ENCODE measurements at regions not wholly inside any gene's neighbourhood (a gene's known extent, or its start where the extent isn't known, plus 50 kb on each side); places are given as distances from the start of the nearest gene placed in this dataset.

DNA sequence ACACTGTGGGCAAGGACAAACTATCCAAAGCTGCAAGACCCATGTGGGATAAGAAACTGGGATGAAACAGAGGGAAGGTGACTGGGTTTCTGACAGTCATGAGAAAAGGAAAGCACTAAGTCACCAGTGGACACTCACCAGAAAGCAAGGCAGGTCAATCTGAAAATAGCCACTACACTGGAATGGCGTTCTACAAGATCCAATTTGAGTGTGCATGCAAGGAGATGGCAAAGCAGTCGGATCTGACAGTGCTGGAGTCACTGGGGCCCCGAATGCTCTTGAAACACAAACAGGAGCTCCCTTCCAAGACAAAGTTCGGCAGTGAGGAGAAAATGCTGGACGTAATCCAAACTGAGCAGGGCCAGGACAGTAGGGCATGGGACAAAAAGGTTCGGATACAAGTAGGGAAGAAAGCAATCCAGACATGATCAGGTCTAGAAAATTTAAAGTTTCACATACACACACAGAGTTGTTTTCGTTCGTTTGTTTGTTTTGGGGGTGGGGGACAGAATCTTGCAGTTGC lies 95.5 kb downstream of the EOMES start:
- TF ChIP-seq CTCF (IDR thresholded peaks at IDR 0.05) = no peak
- TF ChIP-seq EP300 (IDR thresholded peaks at IDR 0.05; ENCODE audit: low read depth) = no peak
- no peak for TF ChIP-seq POLR2A (IDR thresholded peaks at IDR 0.05)

All from transverse colon (tissue), 3 donors.